H9 (cell line): ENCODE measurements at regions not wholly inside any gene's neighbourhood (a gene's known extent, or its start where the extent isn't known, plus 50 kb on each side); places are given as distances from the start of the nearest gene placed in this dataset.

Experiments used
- DNase-seq: peaks from one replicate; pipeline ENCODE4 v3.0.0-alpha.2; 2017
- H2AFZ ChIP-seq: one replicate; pipeline ENCODE4 v1.6.1; 2013; ENCODE audit warnings: mild to moderate bottlenecking, low read length, control low read depth, moderate library complexity
- H2AK5ac ChIP-seq: 2 replicates; pipeline ENCODE4 v1.6.1; 2013; ENCODE audit warnings: low read length, control low read depth, mixed read lengths; ENCODE audit not compliant: insufficient read length
- H2BK120ac ChIP-seq: one replicate; pipeline ENCODE4 v1.6.1; 2013; ENCODE audit warnings: low read depth, mild to moderate bottlenecking, low read length, control low read depth, inconsistent platforms; ENCODE audit not compliant: poor library complexity, severe bottlenecking
- H2BK12ac ChIP-seq: 2 replicates; pipeline ENCODE4 v1.6.1; 2013; ENCODE audit warnings: low read length, control low read depth, mixed read lengths, low read depth; ENCODE audit not compliant: insufficient read length
- H2BK15ac ChIP-seq: 2 replicates; pipeline ENCODE4 v1.6.1; 2013; ENCODE audit warnings: low read depth, low read length, control low read depth
- H2BK20ac ChIP-seq: one replicate; pipeline ENCODE4 v1.6.1; 2013; ENCODE audit warnings: low read depth, mild to moderate bottlenecking, low read length, control low read depth, inconsistent platforms; ENCODE audit not compliant: poor library complexity, severe bottlenecking
- H2BK5ac ChIP-seq: 2 replicates; pipeline ENCODE4 v1.6.1; 2013; ENCODE audit warnings: low read length, control low read depth, mixed read lengths; ENCODE audit not compliant: insufficient read length
- H3K14ac ChIP-seq: 2 replicates; pipeline ENCODE4 v1.6.1; 2013; ENCODE audit warnings: low read length, control low read depth; ENCODE audit not compliant: insufficient read depth
- H3K18ac ChIP-seq: 2 replicates; pipeline ENCODE4 v1.6.1; 2013; ENCODE audit warnings: low read depth, mild to moderate bottlenecking, mixed read lengths, low read length, control low read depth; ENCODE audit not compliant: insufficient read length
- H3K23ac ChIP-seq: 2 replicates; pipeline ENCODE4 v1.6.1; 2013; ENCODE audit warnings: low read length, control low read depth, mixed read lengths, low read depth; ENCODE audit not compliant: insufficient read length
- H3K23me2 ChIP-seq: 2 replicates; pipeline ENCODE4 v1.6.1; 2013; ENCODE audit warnings: low read depth, mild to moderate bottlenecking, mixed read lengths, low read length, control low read depth; ENCODE audit not compliant: insufficient read length, poor library complexity, severe bottlenecking
- H3K27ac ChIP-seq: 2 replicates; pipeline ENCODE4 v1.5.1; 2013; ENCODE audit warnings: low read length, control low read depth, mixed read lengths, low read depth; ENCODE audit not compliant: insufficient read length
- H3K27me3 ChIP-seq: 2 replicates; pipeline ENCODE4 v1.6.1; 2013; ENCODE audit warnings: low read length, control low read depth, inconsistent platforms; ENCODE audit not compliant: insufficient read depth
- H3K4ac ChIP-seq: 2 replicates; pipeline ENCODE4 v1.6.1; 2013; ENCODE audit warnings: low read depth, mild to moderate bottlenecking, control low read depth, inconsistent platforms, low read length, moderate library complexity
- H3K4me1 ChIP-seq: 2 replicates; pipeline ENCODE4 v1.6.1; 2013; ENCODE audit warnings: low read length, control low read depth, inconsistent platforms; ENCODE audit not compliant: insufficient read depth
- H3K4me2 ChIP-seq: 2 replicates; pipeline ENCODE4 v1.6.1; 2013; ENCODE audit warnings: low read length, control low read depth, mixed read lengths; ENCODE audit not compliant: insufficient read length, insufficient read depth
- H3K56ac ChIP-seq: 2 replicates; pipeline ENCODE4 v1.6.1; 2013; ENCODE audit warnings: low read depth, mild to moderate bottlenecking, mixed read lengths, low read length, control low read depth; ENCODE audit not compliant: insufficient read length
- H3K79me1 ChIP-seq: 2 replicates; pipeline ENCODE4 v1.6.1; 2013; ENCODE audit warnings: low read depth, mild to moderate bottlenecking, moderate library complexity, low read length, control low read depth, inconsistent platforms; ENCODE audit not compliant: insufficient read depth, poor library complexity, severe bottlenecking
- H3K79me2 ChIP-seq: 2 replicates; pipeline ENCODE4 v1.6.1; 2013; ENCODE audit warnings: low read length, control low read depth, inconsistent platforms; ENCODE audit not compliant: insufficient read depth
- H3K9ac ChIP-seq: 2 replicates; pipeline ENCODE4 v1.6.1; 2013; ENCODE audit warnings: low read length, control low read depth, mixed read lengths; ENCODE audit not compliant: insufficient read length; ENCODE audit errors: extremely low read depth
- H3K9me3 ChIP-seq: one replicate; pipeline ENCODE4 v1.6.1; 2013; ENCODE audit warnings: low read depth, low read length, inconsistent platforms; ENCODE audit not compliant: control insufficient read depth
- H3T11ph ChIP-seq: one replicate; pipeline ENCODE4 v1.6.1; 2013; ENCODE audit warnings: mild to moderate bottlenecking, low read length, control low read depth, inconsistent platforms
- H4K20me1 ChIP-seq: one replicate; pipeline ENCODE4 v1.6.1; 2013; ENCODE audit not compliant: control insufficient read depth, insufficient read length, insufficient read depth
- H4K5ac ChIP-seq: 2 replicates; pipeline ENCODE4 v1.6.1; 2013; ENCODE audit warnings: low read depth, mild to moderate bottlenecking, mixed read lengths, low read length, control low read depth; ENCODE audit not compliant: insufficient read length
- H4K8ac ChIP-seq: replicated peaks from 2 replicates; pipeline ENCODE4 v1.6.1; 2013; ENCODE audit warnings: low read length, control low read depth, mixed read lengths, low read depth; ENCODE audit not compliant: insufficient read length
- H4K91ac ChIP-seq: 2 replicates; pipeline ENCODE4 v1.6.1; 2013; ENCODE audit warnings: low read depth, mild to moderate bottlenecking, moderate library complexity, mixed read lengths, low read length, control low read depth; ENCODE audit not compliant: insufficient read length
- H3K27ac Mint-ChIP-seq, 3 experiments: 2 replicates in 2 of 3; 3 replicates in 1 of 3; pipeline ENCODE4 v1.8.0; 2020 to 2021; ENCODE audit warnings: mixed read lengths in 3 of 3, mild to moderate bottlenecking in 1 of 3, moderate library complexity in 1 of 3
- H3K27me3 Mint-ChIP-seq: 2 replicates; pipeline ENCODE4 v1.8.0; 2021; ENCODE audit warnings: low read depth, mild to moderate bottlenecking, moderate library complexity, mixed read lengths
- H3K36me3 Mint-ChIP-seq, 3 experiments: 2 replicates in 2 of 3; 3 replicates in 1 of 3; pipeline ENCODE4 v1.8.0; 2020 to 2021; ENCODE audit warnings: low read depth in 3 of 3, mixed read lengths in 3 of 3; ENCODE audit not compliant: insufficient read depth in 1 of 3
- H3K4me1 Mint-ChIP-seq, 2 experiments: 2 replicates each; pipeline ENCODE4 v1.8.0; 2020; ENCODE audit warnings: mixed read lengths in 2 of 2
- H3K4me3 Mint-ChIP-seq, 2 experiments: 2 replicates in 1 of 2; 3 replicates in 1 of 2; pipeline ENCODE4 v1.8.0; 2020 to 2021; ENCODE audit warnings: mild to moderate bottlenecking in 2 of 2, mixed read lengths in 2 of 2, moderate library complexity in 1 of 2
- H3K9me3 Mint-ChIP-seq, 2 experiments: 2 replicates in 1 of 2; 3 replicates in 1 of 2; pipeline ENCODE4 v1.8.0; 2020; ENCODE audit warnings: mild to moderate bottlenecking in 2 of 2, mixed read lengths in 2 of 2, moderate library complexity in 1 of 2
- CTCF ChIP-seq: fragments of 200-600 bp; sonication (generic); conservative IDR thresholded peaks from 3 replicates; pipeline ENCODE4 v1.8.0; 2021; ENCODE audit warnings: antibody characterized with exemption, mild to moderate bottlenecking
- WGBS: extraction: QIAGEN DNeasy Blood & Tissue Kit; methylation state at CpG from one replicate; pipeline ENCODE4 v1.1.7; 2013; ENCODE audit warnings: missing lambda C conversion rate, low lambda C conversion rate, mixed read lengths; ENCODE audit not compliant: insufficient read length; ENCODE audit errors: extremely low coverage; 5-methylcytosine and 5-hydroxymethylcytosine counted together

- no peaks in the 10 kb centered on the region for H3K9me3 ChIP-seq
- H3K27me3 Mint-ChIP-seq, result no peaks in the 10 kb centered on the region
- no peaks in the 10 kb centered on the region for H3K9me3 Mint-ChIP-seq
- no peak overlapping the region for H3T11ph ChIP-seq
- no peak overlapping the region for H3K23ac ChIP-seq
- WGBS, result no CpG with 5 or more reads among the region's 4 CpGs
- no peak overlapping the region for H3K18ac ChIP-seq
- no peak overlapping the region for H3K56ac ChIP-seq
- no peak overlapping the region for H2AFZ ChIP-seq
- H4K8ac ChIP-seq, result no peak overlapping the region
- no peak overlapping the region for H3K14ac ChIP-seq
- H3K79me2 ChIP-seq, result no peaks in the 10 kb centered on the region
- DNase-seq, result no peak
- peaks cover 16 to 17% of the 10 kb centered on the region in 2 experiments for H3K4me1 Mint-ChIP-seq
- H2BK15ac ChIP-seq, result no peak overlapping the region
- no peak overlapping the region for H3K4me2 ChIP-seq
- no peak overlapping the region for H3K4ac ChIP-seq
- no peaks in the 10 kb centered on the region for H3K27me3 ChIP-seq
- H3K23me2 ChIP-seq, result no peaks in the 10 kb centered on the region
- H4K91ac ChIP-seq, result no peak overlapping the region
- no peak overlapping the region for H3K9ac ChIP-seq
- H4K20me1 ChIP-seq, result no peaks in the 10 kb centered on the region
- H4K5ac ChIP-seq, result no peak overlapping the region
- H2BK120ac ChIP-seq, result no peak overlapping the region
- H3K36me3 Mint-ChIP-seq, result no peaks in the 10 kb centered on the region
- H2BK20ac ChIP-seq, result no peak overlapping the region
- no peaks in the 10 kb centered on the region for H3K79me1 ChIP-seq
- H3K27ac Mint-ChIP-seq, result no peak overlapping the region; a peak in 1 of 7 replicates
- TF ChIP-seq CTCF, result no peak
- no peak overlapping the region for H2BK5ac ChIP-seq
- H2AK5ac ChIP-seq, result no peak overlapping the region
- no peak overlapping the region for H3K4me3 Mint-ChIP-seq
- H2BK12ac ChIP-seq, result no peak overlapping the region
- no peak overlapping the region for H3K27ac ChIP-seq
- H3K4me1 ChIP-seq, result peaks cover 5% of the 10 kb centered on the region; the same call in 1 of the 2 replicates
These were observed 161.0 kb upstream of the CRBN start for GRCh38 chr3:3340526-3340925.
